Fibroblast of skin of left biceps (primary cell): ENCODE measurements at regions not wholly inside any gene's neighbourhood (a gene's known extent, or its start where the extent isn't known, plus 50 kb on each side); places are given as distances from the start of the nearest gene placed in this dataset.

Source experiments
- DNase-seq, 2 experiments: peaks; one replicate each; pipeline ENCODE4 v3.0.0-alpha.2; 2013; ENCODE audit warnings: low read depth in 2 of 2

GRCh38 chr2:67625178-67625577, 228.0 kb downstream of the ETAA1 start:
- no peak for DNase-seq

- peak; percentile 58 to 68 for DNase-seq
These were observed 228.8 kb downstream of the ETAA1 start for GRCh38 chr2:67625690-67626475.

- DNase-seq, result peak; percentile 76
These were observed 229.5 kb downstream of the ETAA1 start for GRCh38 chr2:67626656-67627055.

- no peak for DNase-seq
These were observed 230.5 kb downstream of the ETAA1 start for GRCh38 chr2:67627456-67628207.

- DNase-seq, result no peak
These were observed 231.8 kb downstream of the ETAA1 start for GRCh38 chr2:67628892-67629291.

GRCh38 chr2:67631483-67631882, 234.3 kb downstream of the ETAA1 start:
- no peak for DNase-seq

GRCh38 chr2:67633212-67633856, 236.2 kb downstream of the ETAA1 start:
- DNase-seq, result no peak

- DNase-seq, result no peak
These were observed 241.0 kb downstream of the ETAA1 start for GRCh38 chr2:67638146-67638545.

- no peak for DNase-seq
These were observed 244.3 kb downstream of the ETAA1 start for GRCh38 chr2:67641312-67642045.

GRCh38 chr2:67642046-67642382, 244.9 kb downstream of the ETAA1 start:
- no peak for DNase-seq

GRCh38 chr2:67642961-67643360, 245.8 kb downstream of the ETAA1 start:
- no peak for DNase-seq

GRCh38 chr2:67645280-67646138, 248.4 kb downstream of the ETAA1 start:
- no peak for DNase-seq

- DNase-seq, result no peak
These were observed 249.7 kb downstream of the ETAA1 start for GRCh38 chr2:67646714-67647333.

GRCh38 chr2:67649331-67650261, 252.5 kb downstream of the ETAA1 start:
- peak; percentile 57 to 62 for DNase-seq

- peak; percentile 89 to 91 for DNase-seq
These were observed 253.4 kb downstream of the ETAA1 start for GRCh38 chr2:67650291-67651133.

- no peak for DNase-seq
These were observed 254.4 kb downstream of the ETAA1 start for GRCh38 chr2:67651565-67651964.

- DNase-seq, result no peak
These were observed 255.5 kb downstream of the ETAA1 start for GRCh38 chr2:67652679-67653078.

- DNase-seq, result no peak
These were observed 259.7 kb downstream of the ETAA1 start for GRCh38 chr2:67656875-67657274.

- no peak for DNase-seq
These were observed 261.7 kb downstream of the ETAA1 start for GRCh38 chr2:67658820-67659219.
